NCI-H526 (cell line): ENCODE measurements at regions not wholly inside any gene's neighbourhood (a gene's known extent, or its start where the extent isn't known, plus 50 kb on each side); places are given as distances from the start of the nearest gene placed in this dataset.
"Not testable (repeated sequence)": the region's sequence is repeated elsewhere in the genome, so short reads cannot be mapped to it uniquely, and the experiment has no call there.

Experiments
- DNase-seq, 2 experiments: peaks; one replicate each; lab custom pipeline; 2025; lab: John Stamatoyannopoulos, UW

- no peak for DNase-seq
Observed at GRCh38 chr10:63675171-63675570, 154.0 kb downstream of the REEP3 start.

- no peak for DNase-seq
Observed at GRCh38 chr10:63677001-63677400, 155.8 kb downstream of the REEP3 start.

- DNase-seq, result not testable (repeated sequence)
Observed at GRCh38 chr10:63680545-63680944, 159.3 kb downstream of the REEP3 start.

- no peak for DNase-seq
Observed at GRCh38 chr10:63681993-63682697, 160.9 kb downstream of the REEP3 start.

- DNase-seq, result not testable (repeated sequence)
Observed at GRCh38 chr10:63682698-63683052, 161.5 kb downstream of the REEP3 start.

- DNase-seq, result no peak
Observed at GRCh38 chr10:63683223-63683622, 162.0 kb downstream of the REEP3 start.

- DNase-seq, result no peak
Observed at GRCh38 chr10:63683686-63684085, 162.5 kb downstream of the REEP3 start.

- no peak for DNase-seq
Observed at GRCh38 chr10:63684257-63684936, 163.2 kb downstream of the REEP3 start.

GRCh38 chr10:63689768-63690167 is 168.6 kb downstream of the REEP3 start:
- no peak for DNase-seq

- DNase-seq, result no peak
Observed at GRCh38 chr10:63692220-63692896, 171.2 kb downstream of the REEP3 start.

- DNase-seq, result not testable (repeated sequence)
Observed at GRCh38 chr10:63693021-63693420, 171.8 kb downstream of the REEP3 start.

GRCh38 chr10:63696205-63696604 is 175.0 kb downstream of the REEP3 start:
- no peak for DNase-seq

GRCh38 chr10:63697956-63698786 is 177.0 kb downstream of the REEP3 start:
- DNase-seq, result no peak

- no peak for DNase-seq
Observed at GRCh38 chr10:63698787-63699150, 177.6 kb downstream of the REEP3 start.

- DNase-seq, result no peak
Observed at GRCh38 chr10:63699785-63700613, 178.8 kb downstream of the REEP3 start.

GRCh38 chr10:63700631-63701156 is 179.5 kb downstream of the REEP3 start:
- DNase-seq, result no peak

- DNase-seq, result no peak
Observed at GRCh38 chr10:63702092-63702491, 180.9 kb downstream of the REEP3 start.

GRCh38 chr10:63703113-63703670 is 182.0 kb downstream of the REEP3 start:
- no peak for DNase-seq

- DNase-seq, result no peak
Observed at GRCh38 chr10:63703740-63704345, 182.6 kb downstream of the REEP3 start.

- no peak for DNase-seq
Observed at GRCh38 chr10:63707254-63707910, 186.2 kb downstream of the REEP3 start.
